Lung (tissue), 11 donors: ENCODE measurements at regions not wholly inside any gene's neighbourhood (a gene's known extent, or its start where the extent isn't known, plus 50 kb on each side); places are given as distances from the start of the nearest gene placed in this dataset.

Experiments used
- ATAC-seq: fragments of 200-7000 bp; cut with Tn5 transposase; one replicate; pipeline ENCODE4 v1.9.1; 2020; ENCODE audit warnings: moderate number of reproducible peaks; ENCODE audit not compliant: insufficient read depth, low FRiP score
- DNase-seq, 3 donors: peaks; one replicate each; pipeline ENCODE4 v3.0.0-alpha.2; 2013 to 2017
- H3K27ac ChIP-seq, 2 donors: one replicate each; pipeline ENCODE4 v1.5.1; 2013; ENCODE audit warnings: mild to moderate bottlenecking in 2 of 2, moderate library complexity in 2 of 2, control low read depth in 1 of 2, inconsistent platforms in 1 of 2, low read depth in 1 of 2, low read length in 1 of 2
- H3K27me3 ChIP-seq, 3 donors: one replicate each; pipeline ENCODE4 v1.5.1; 2013; ENCODE audit warnings: low read length in 2 of 3; ENCODE audit not compliant: control insufficient read depth in 3 of 3, insufficient read depth in 3 of 3
- H3K36me3 ChIP-seq, 4 donors: one replicate each; pipeline ENCODE4 v1.5.1; 2013; ENCODE audit warnings: low read length in 4 of 4, mild to moderate bottlenecking in 1 of 4, moderate library complexity in 1 of 4; ENCODE audit not compliant: control insufficient read depth in 4 of 4, insufficient read depth in 4 of 4
- H3K4me1 ChIP-seq, 5 donors: one replicate each; pipeline ENCODE4 v1.5.1; 2013; ENCODE audit warnings: low read length in 5 of 5, mild to moderate bottlenecking in 2 of 5, moderate library complexity in 1 of 5; ENCODE audit not compliant: control insufficient read depth in 5 of 5, insufficient read depth in 5 of 5
- H3K4me3 ChIP-seq: one replicate; pipeline ENCODE4 v1.5.1; 2013; ENCODE audit warnings: mild to moderate bottlenecking, control low read depth, moderate library complexity
- H3K9ac ChIP-seq, 2 donors: one replicate each; pipeline ENCODE4 v1.5.1; 2013; ENCODE audit warnings: low read length in 2 of 2, control low read depth in 1 of 2; ENCODE audit not compliant: insufficient read depth in 1 of 2
- H3K9me3 ChIP-seq, 4 donors: one replicate each; pipeline ENCODE4 v1.5.1; 2013; ENCODE audit warnings: low read length in 3 of 4, mild to moderate bottlenecking in 1 of 4, moderate library complexity in 1 of 4; ENCODE audit not compliant: control insufficient read depth in 4 of 4, insufficient read depth in 3 of 4
- CTCF ChIP-seq: IDR thresholded peaks from 2 replicates; pipeline ENCODE4 v1.5.1; 2012; ENCODE audit warnings: mild to moderate bottlenecking; ENCODE audit errors: control extremely low read depth, extremely low read depth
- WGBS, 2 donors: extraction: QIAGEN DNeasy Blood & Tissue Kit; methylation state at CpG; one replicate each; pipeline ENCODE4 v1.1.7; 2013; 5-methylcytosine and 5-hydroxymethylcytosine counted together
- donor health status: control.
- donor health status: control.
- donor health status: Bipolar disorder and iron deficiency.
- donor health status: healthy.
- donor health status: DM: yes; HTN: yes; CAD: no.

GRCh38 chr4:28117084-28117682 is 1256.5 kb downstream of the STIM2 start:
- ATAC-seq (no peak), DNase-seq (no peak)
- peaks cover 0 to 14% (median 0%) of the 10 kb centered on the region in 4 donors for H3K9me3 ChIP-seq
- H3K27ac ChIP-seq: no peak overlapping the region
- H3K9ac ChIP-seq: no peak overlapping the region
- 94% methylated on average over 39 to 61 of the region's 61 CpGs for WGBS, 2 donors
- no peaks in the 10 kb centered on the region for H3K27me3 ChIP-seq
- H3K4me3 ChIP-seq: no peak overlapping the region
- H3K4me1 ChIP-seq: no peaks in the 10 kb centered on the region
- H3K36me3 ChIP-seq: no peaks in the 10 kb centered on the region
- no peak for TF ChIP-seq CTCF

GRCh38 chr4:28146191-28146590 is 1285.5 kb downstream of the STIM2 start:
- no peaks in the 10 kb centered on the region for H3K9me3 ChIP-seq
- H3K27ac ChIP-seq: no peak overlapping the region
- H3K4me1 ChIP-seq: no peaks in the 10 kb centered on the region
- no peak for ATAC-seq
- WGBS, 2 donors: 57 to 63% methylated on average over 3 of the region's 3 CpGs
- no peak overlapping the region for H3K9ac ChIP-seq
- no peak overlapping the region for H3K4me3 ChIP-seq
- no peak for DNase-seq
- no peaks in the 10 kb centered on the region for H3K36me3 ChIP-seq
- no peaks in the 10 kb centered on the region for H3K27me3 ChIP-seq
- no peak for TF ChIP-seq CTCF

- 75 to 84% methylated on average over 1 of the region's 1 CpG for WGBS, 2 donors
- no peak for TF ChIP-seq CTCF
Measured at GRCh38 chr4:28148221-28148620, 1287.6 kb downstream of the STIM2 start.

GRCh38 chr4:28149762-28150161 is 1289.1 kb downstream of the STIM2 start:
- Histone ChIP-seq H3K4me1 (no peaks in the 10 kb centered on the region), H3K36me3 (no peaks in the 10 kb centered on the region), H3K9ac (no peak overlapping the region), H3K27me3 (no peaks in the 10 kb centered on the region), H3K4me3 (no peak overlapping the region), H3K9me3 (no peaks in the 10 kb centered on the region), H3K27ac (no peak overlapping the region)
- WGBS, 2 donors: 55 to 79% methylated on average over 3 of the region's 3 CpGs
- ATAC-seq (no peak), DNase-seq (no peak)
- no peak for TF ChIP-seq CTCF

More at GRCh38 chr4:28148221-28148620, 1287.6 kb downstream of the STIM2 start:
- H3K27me3 ChIP-seq: no peaks in the 10 kb centered on the region
- ATAC-seq: no peak
- H3K9ac ChIP-seq: no peak overlapping the region
- H3K36me3 ChIP-seq: no peaks in the 10 kb centered on the region
- H3K4me1 ChIP-seq: no peaks in the 10 kb centered on the region
- DNase-seq: no peak
- H3K9me3 ChIP-seq: no peaks in the 10 kb centered on the region
- H3K27ac ChIP-seq: no peak overlapping the region
- H3K4me3 ChIP-seq: no peak overlapping the region
